ENCODE measurements at regions not wholly inside any gene's neighbourhood (a gene's known extent, or its start where the extent isn't known, plus 50 kb on each side); places are given as distances from the start of the nearest gene placed in this dataset.

DNA sequence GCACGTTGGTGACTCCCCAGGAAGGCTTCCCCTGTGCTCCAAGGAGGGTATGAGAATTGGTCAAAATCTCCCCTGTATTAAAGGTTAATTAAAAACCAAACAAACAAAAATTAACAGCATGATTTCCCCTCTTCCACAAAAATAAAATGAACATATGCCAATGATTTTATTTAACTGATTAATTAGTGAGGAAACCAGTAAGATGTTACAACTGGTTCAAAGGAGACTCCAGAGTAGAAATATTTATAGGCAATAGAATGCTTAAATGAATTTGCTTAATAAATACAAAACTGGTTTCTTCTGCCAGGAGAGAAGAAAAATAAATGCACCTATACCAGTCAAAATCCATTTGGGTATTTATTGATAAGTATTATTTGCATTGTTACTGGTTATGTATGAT, 249.5 kb upstream of the DEPDC1 start:
- no peaks in the 10 kb centered on the region for H3K27me3 ChIP-seq (ENCODE audit: insufficient read depth, low read depth)
- H3K36me3 ChIP-seq (ENCODE audit: insufficient read depth), result no peaks in the 10 kb centered on the region
- TF ChIP-seq, protein P1, sequence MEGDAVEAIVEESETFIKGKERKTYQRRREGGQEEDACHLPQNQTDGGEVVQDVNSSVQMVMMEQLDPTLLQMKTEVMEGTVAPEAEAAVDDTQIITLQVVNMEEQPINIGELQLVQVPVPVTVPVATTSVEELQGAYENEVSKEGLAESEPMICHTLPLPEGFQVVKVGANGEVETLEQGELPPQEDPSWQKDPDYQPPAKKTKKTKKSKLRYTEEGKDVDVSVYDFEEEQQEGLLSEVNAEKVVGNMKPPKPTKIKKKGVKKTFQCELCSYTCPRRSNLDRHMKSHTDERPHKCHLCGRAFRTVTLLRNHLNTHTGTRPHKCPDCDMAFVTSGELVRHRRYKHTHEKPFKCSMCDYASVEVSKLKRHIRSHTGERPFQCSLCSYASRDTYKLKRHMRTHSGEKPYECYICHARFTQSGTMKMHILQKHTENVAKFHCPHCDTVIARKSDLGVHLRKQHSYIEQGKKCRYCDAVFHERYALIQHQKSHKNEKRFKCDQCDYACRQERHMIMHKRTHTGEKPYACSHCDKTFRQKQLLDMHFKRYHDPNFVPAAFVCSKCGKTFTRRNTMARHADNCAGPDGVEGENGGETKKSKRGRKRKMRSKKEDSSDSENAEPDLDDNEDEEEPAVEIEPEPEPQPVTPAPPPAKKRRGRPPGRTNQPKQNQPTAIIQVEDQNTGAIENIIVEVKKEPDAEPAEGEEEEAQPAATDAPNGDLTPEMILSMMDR (conservative IDR thresholded peaks at IDR 0.05; ENCODE audit: low read depth, low read length), result no peak
- H3K9ac ChIP-seq, result no peak overlapping the region
- H3K4me3 ChIP-seq (IDR thresholded peaks at IDR 0.05; ENCODE audit: insufficient read depth, low read depth, low read length), result no peak overlapping the region
- H3K27ac ChIP-seq, result no peak overlapping the region
- no peaks in the 10 kb centered on the region for H4K20me1 ChIP-seq (ENCODE audit: insufficient read depth)
- H2AFZ ChIP-seq (ENCODE audit: low read depth), result no peak overlapping the region
- no peaks in the 10 kb centered on the region for H3K4me1 ChIP-seq (ENCODE audit: low read depth, poor library complexity, severe bottlenecking)
- H3K79me2 ChIP-seq (ENCODE audit: insufficient read depth, low read depth), result no peaks in the 10 kb centered on the region
- H3K4me2 ChIP-seq, result no peak overlapping the region

DNA sequence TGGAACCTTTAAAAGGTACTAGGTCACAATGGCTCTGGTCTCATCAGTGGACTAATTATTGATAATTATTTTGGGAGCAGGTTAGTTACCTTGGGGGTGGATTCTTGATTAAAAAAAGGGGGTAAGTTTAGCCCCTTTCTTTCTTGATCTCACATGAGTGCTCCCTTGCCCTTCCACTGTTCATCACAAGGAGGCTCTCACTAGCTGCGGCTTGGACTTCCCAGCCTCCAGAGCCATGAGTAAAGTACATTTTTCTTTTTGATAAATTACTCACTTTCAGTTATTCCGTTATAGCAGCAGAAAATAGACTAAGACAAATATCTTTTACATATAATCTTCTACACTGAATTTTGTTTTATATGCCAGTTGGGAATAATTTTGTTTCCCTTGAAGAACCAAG, 254.8 kb upstream of the DEPDC1 start:
- Histone ChIP-seq H3K79me2 (ENCODE audit: insufficient read depth, low read depth) (no peaks in the 10 kb centered on the region), H3K4me3 (IDR thresholded peaks at IDR 0.05; ENCODE audit: insufficient read depth, low read depth, low read length) (no peak overlapping the region), H4K20me1 (ENCODE audit: insufficient read depth) (no peaks in the 10 kb centered on the region), H3K9ac (no peak overlapping the region), H3K4me1 (ENCODE audit: low read depth, poor library complexity, severe bottlenecking) (no peaks in the 10 kb centered on the region), H2AFZ (ENCODE audit: low read depth) (no peak overlapping the region), H3K4me2 (no peak overlapping the region), H3K36me3 (ENCODE audit: insufficient read depth) (no peaks in the 10 kb centered on the region), H3K27ac (no peak overlapping the region), H3K27me3 (ENCODE audit: insufficient read depth, low read depth) (no peaks in the 10 kb centered on the region)
- TF ChIP-seq, protein P1 (conservative IDR thresholded peaks at IDR 0.05; ENCODE audit: low read depth, low read length), result no peak

DNA sequence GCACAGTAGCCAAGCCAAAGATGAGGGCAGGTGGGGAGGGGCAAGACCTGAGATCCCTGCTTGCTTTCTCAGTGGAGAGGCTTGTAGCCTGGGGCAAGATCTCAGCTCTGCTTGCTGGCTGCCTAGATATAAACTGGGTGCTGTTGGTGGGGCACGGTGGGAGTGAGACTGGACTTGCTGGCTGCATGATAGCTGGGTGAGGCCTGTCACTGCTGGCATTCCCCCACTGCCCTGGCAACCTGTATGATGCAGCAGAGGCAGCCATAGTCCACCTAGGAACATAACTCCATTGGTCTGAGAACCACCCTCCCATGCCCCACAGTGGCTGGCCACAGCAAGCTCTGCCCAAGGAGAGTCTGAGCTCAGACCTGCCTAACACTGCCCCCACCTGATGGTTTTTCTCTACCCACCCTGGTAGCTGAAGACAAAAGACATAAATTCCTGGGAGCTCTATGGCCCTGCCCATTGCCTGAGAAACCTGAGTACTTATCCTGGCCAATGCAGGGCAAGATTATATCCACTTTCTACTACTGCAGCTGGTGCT, 261.9 kb upstream of the DEPDC1 start:
- Histone ChIP-seq H4K20me1 (ENCODE audit: insufficient read depth) (no peaks in the 10 kb centered on the region), H2AFZ (ENCODE audit: low read depth) (no peak overlapping the region), H3K9ac (no peak overlapping the region), H3K4me3 (IDR thresholded peaks at IDR 0.05; ENCODE audit: insufficient read depth, low read depth, low read length) (no peak overlapping the region), H3K4me1 (ENCODE audit: low read depth, poor library complexity, severe bottlenecking) (no peaks in the 10 kb centered on the region), H3K4me2 (no peak overlapping the region), H3K79me2 (ENCODE audit: insufficient read depth, low read depth) (no peaks in the 10 kb centered on the region), H3K27ac (no peak overlapping the region), H3K36me3 (ENCODE audit: insufficient read depth) (no peaks in the 10 kb centered on the region), H3K27me3 (ENCODE audit: insufficient read depth, low read depth) (no peaks in the 10 kb centered on the region)
- TF ChIP-seq, protein P1 (conservative IDR thresholded peaks at IDR 0.05; ENCODE audit: low read depth, low read length), result no peak

DNA sequence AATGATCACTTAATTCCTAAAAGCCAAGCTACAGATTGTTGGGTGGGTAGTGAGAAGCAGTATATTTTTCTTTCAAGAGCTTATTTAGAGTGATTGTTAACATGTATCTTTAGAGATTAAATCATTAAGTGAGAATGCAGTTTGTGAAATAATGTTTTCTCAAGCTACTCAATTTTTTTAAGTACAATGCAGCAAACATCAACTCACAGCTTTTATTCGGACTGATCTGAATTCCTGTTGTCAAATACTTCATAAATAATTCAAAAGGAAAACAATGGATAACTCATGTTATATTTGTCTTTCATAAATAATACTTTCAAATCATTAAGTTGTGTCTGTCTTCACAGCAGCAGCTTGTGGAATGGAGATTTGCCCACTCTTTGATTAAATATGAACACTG, 271.1 kb upstream of the DEPDC1 start:
- H3K9ac ChIP-seq, result no peak overlapping the region
- no peak overlapping the region for H2AFZ ChIP-seq (ENCODE audit: low read depth)
- H3K4me1 ChIP-seq (ENCODE audit: low read depth, poor library complexity, severe bottlenecking), result no peaks in the 10 kb centered on the region
- TF ChIP-seq, protein P1 (conservative IDR thresholded peaks at IDR 0.05; ENCODE audit: low read depth, low read length), result no peak
- H3K36me3 ChIP-seq (ENCODE audit: insufficient read depth), result no peaks in the 10 kb centered on the region
- H3K4me2 ChIP-seq, result no peak overlapping the region
- no peaks in the 10 kb centered on the region for H3K27me3 ChIP-seq (ENCODE audit: insufficient read depth, low read depth)
- no peak overlapping the region for H3K27ac ChIP-seq
- H3K4me3 ChIP-seq (IDR thresholded peaks at IDR 0.05; ENCODE audit: insufficient read depth, low read depth, low read length), result no peak overlapping the region
- H3K79me2 ChIP-seq (ENCODE audit: insufficient read depth, low read depth), result no peaks in the 10 kb centered on the region
- H4K20me1 ChIP-seq (ENCODE audit: insufficient read depth), result no peaks in the 10 kb centered on the region
